Osteoblast (primary cell): ENCODE measurements at regions not wholly inside any gene's neighbourhood (a gene's known extent, or its start where the extent isn't known, plus 50 kb on each side); places are given as distances from the start of the nearest gene placed in this dataset.
"Not testable (repeated sequence)": the region's sequence is repeated elsewhere in the genome, so short reads cannot be mapped to it uniquely, and the experiment has no call there.

Experiments
- DNase-seq: peaks from one replicate; pipeline ENCODE4 v3.0.0; 2011; ENCODE audit warnings: low spot score, mixed read lengths; ENCODE audit not compliant: insufficient read length; ENCODE audit errors: missing footprints
- H2AFZ ChIP-seq: 2 replicates; pipeline ENCODE4 v1.6.0; 2011; ENCODE audit warnings: mild to moderate bottlenecking, low read length
- H3K27ac ChIP-seq: 2 replicates; pipeline ENCODE4 v1.5.1; 2011; ENCODE audit warnings: mild to moderate bottlenecking, low read depth, low read length, moderate library complexity
- H3K27me3 ChIP-seq: 2 replicates; pipeline ENCODE4 v1.6.0; 2012; ENCODE audit warnings: mild to moderate bottlenecking, control low read depth, inconsistent platforms, low read length, moderate library complexity; ENCODE audit not compliant: insufficient read depth
- H3K36me3 ChIP-seq: 2 replicates; pipeline ENCODE4 v1.5.1; 2011; ENCODE audit warnings: mild to moderate bottlenecking, low read length, control low read depth, moderate library complexity; ENCODE audit not compliant: insufficient read depth
- H3K4me1 ChIP-seq: 2 replicates; pipeline ENCODE4 v1.5.1; 2011; ENCODE audit warnings: mild to moderate bottlenecking, low read length, control low read depth, moderate library complexity; ENCODE audit not compliant: insufficient read depth
- H3K4me2 ChIP-seq: 2 replicates; pipeline ENCODE4 v1.6.0; 2011; ENCODE audit warnings: mild to moderate bottlenecking, low read length; ENCODE audit not compliant: insufficient read depth
- H3K4me3 ChIP-seq: fragments of 200-600 bp; sonication (generic); 3 replicates; pipeline ENCODE4 v1.5.1; 2012; ENCODE audit warnings: mild to moderate bottlenecking, low read length, inconsistent platforms; ENCODE audit not compliant: insufficient read depth
- H3K79me2 ChIP-seq: 2 replicates; pipeline ENCODE4 v1.6.0; 2012; ENCODE audit warnings: mild to moderate bottlenecking, low read length, control low read depth, inconsistent platforms; ENCODE audit not compliant: insufficient read depth
- H3K9me3 ChIP-seq: 2 replicates; pipeline ENCODE4 v1.5.1; 2011; ENCODE audit warnings: low read depth, low read length, control low read depth
- H4K20me1 ChIP-seq: 2 replicates; pipeline ENCODE4 v1.6.0; 2012; ENCODE audit warnings: mild to moderate bottlenecking, low read length, control low read depth; ENCODE audit not compliant: insufficient read depth
- CTCF ChIP-seq: IDR thresholded peaks from 2 replicates; pipeline ENCODE4 v1.5.1; 2011; ENCODE audit warnings: mild to moderate bottlenecking, low read depth, low read length, moderate library complexity; ENCODE audit errors: extremely low read depth

- no peaks in the 10 kb centered on the region for H3K9me3 ChIP-seq
- H3K36me3 ChIP-seq = no peaks in the 10 kb centered on the region
- H3K4me3 ChIP-seq = no peak overlapping the region
- H2AFZ ChIP-seq = no peak overlapping the region
- H3K4me1 ChIP-seq = no peaks in the 10 kb centered on the region
- no peak overlapping the region for H3K27ac ChIP-seq
- H3K79me2 ChIP-seq = no peaks in the 10 kb centered on the region
- no peaks in the 10 kb centered on the region for H4K20me1 ChIP-seq
- no peak for DNase-seq
- no peak for TF ChIP-seq CTCF
- H3K4me2 ChIP-seq = no peak overlapping the region
- H3K27me3 ChIP-seq = no peaks in the 10 kb centered on the region
Observed at GRCh38 chr6:112526594-112526993, 179.5 kb downstream of the RFPL4B start.

GRCh38 chr6:112528306-112528705, 181.2 kb downstream of the RFPL4B start:
- not testable (repeated sequence) for H3K4me3 ChIP-seq, H3K9me3 ChIP-seq, H3K36me3 ChIP-seq, H3K4me2 ChIP-seq, DNase-seq, H3K4me1 ChIP-seq, H4K20me1 ChIP-seq, H3K79me2 ChIP-seq, H3K27ac ChIP-seq, H3K27me3 ChIP-seq, H2AFZ ChIP-seq

DNA sequence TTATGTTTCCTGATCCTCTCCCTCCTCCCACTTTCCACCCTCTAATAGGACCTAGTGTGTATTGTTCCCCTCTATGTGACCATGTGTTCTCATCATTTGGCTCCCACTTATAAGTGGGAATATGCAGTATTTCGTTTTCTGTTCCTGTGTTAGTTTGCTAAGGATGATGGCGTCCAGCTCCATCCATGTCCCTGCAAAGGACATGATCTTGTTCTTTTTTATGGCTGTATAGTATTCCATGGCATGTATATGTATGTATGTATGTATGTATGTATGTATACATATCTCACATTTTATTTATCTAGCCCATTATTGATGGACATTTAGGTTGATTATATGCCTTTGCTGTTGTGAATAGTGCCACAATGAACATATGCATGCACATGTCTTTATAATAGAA, 188.7 kb downstream of the RFPL4B start:
- no peak overlapping the region for H3K4me2 ChIP-seq
- no peak for DNase-seq
- H3K9me3 ChIP-seq = no peaks in the 10 kb centered on the region
- no peak for TF ChIP-seq CTCF
- no peaks in the 10 kb centered on the region for H3K4me1 ChIP-seq
- no peak overlapping the region for H3K27ac ChIP-seq
- H4K20me1 ChIP-seq = no peaks in the 10 kb centered on the region
- no peaks in the 10 kb centered on the region for H3K36me3 ChIP-seq
- no peaks in the 10 kb centered on the region for H3K79me2 ChIP-seq
- no peak overlapping the region for H2AFZ ChIP-seq
- H3K4me3 ChIP-seq = no peak overlapping the region
- no peaks in the 10 kb centered on the region for H3K27me3 ChIP-seq

- Histone ChIP-seq H3K27me3 (no peaks in the 10 kb centered on the region), H3K27ac (no peak overlapping the region), H3K4me2 (no peak overlapping the region), H3K79me2 (no peaks in the 10 kb centered on the region), H4K20me1 (no peaks in the 10 kb centered on the region), H3K4me1 (no peaks in the 10 kb centered on the region), H3K36me3 (no peaks in the 10 kb centered on the region), H3K4me3 (no peak overlapping the region), H2AFZ (no peak overlapping the region), H3K9me3 (no peaks in the 10 kb centered on the region)
- DNase-seq = no peak
- TF ChIP-seq CTCF = no peak
Observed at GRCh38 chr6:112539355-112539754, 192.2 kb downstream of the RFPL4B start.

GRCh38 chr6:112541847-112542246, 194.7 kb downstream of the RFPL4B start:
- not testable (repeated sequence) for DNase-seq, H3K4me1 ChIP-seq, H3K27me3 ChIP-seq, H3K79me2 ChIP-seq, H3K9me3 ChIP-seq, H3K36me3 ChIP-seq, H2AFZ ChIP-seq, H3K4me3 ChIP-seq, H3K4me2 ChIP-seq, H3K27ac ChIP-seq, H4K20me1 ChIP-seq

DNA sequence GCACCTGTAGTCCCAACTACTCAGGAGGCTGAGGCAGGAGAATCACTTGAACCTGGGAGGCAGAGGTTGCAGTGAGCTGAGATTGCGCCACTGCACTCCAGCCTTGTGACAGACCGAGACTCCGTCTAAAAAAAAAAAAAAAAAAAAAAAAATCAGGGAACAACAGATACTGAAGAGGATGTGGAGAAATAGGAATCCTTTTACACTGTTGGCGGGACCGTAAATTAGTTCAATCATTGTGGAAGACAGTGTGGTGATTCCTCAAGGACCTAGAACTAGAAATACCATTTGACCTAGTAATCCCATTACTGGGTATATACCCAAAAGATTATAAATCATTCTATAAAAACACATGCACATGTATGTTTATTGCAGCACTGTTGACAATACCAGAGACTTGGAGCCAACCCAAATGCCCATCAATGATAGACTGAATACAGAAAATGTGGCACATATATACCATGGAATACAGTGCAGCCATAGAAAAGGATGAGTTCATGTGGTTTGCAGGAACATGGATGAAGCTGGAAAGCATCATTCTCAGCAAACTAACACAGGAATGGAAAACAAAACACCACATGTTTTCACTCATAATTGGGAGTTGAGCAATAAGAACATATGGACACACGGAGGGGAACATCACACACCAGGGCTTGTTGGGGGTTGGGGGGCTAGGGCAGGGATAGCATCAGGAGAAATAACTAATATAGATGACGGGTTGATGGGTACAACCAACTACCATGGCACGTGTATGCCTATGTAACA, 200.4 kb downstream of the RFPL4B start:
- H3K4me1 ChIP-seq, DNase-seq, H3K79me2 ChIP-seq, H2AFZ ChIP-seq, H3K4me2 ChIP-seq, H3K36me3 ChIP-seq, H4K20me1 ChIP-seq, H3K9me3 ChIP-seq, H3K27me3 ChIP-seq, H3K4me3 ChIP-seq, H3K27ac ChIP-seq: not testable (repeated sequence)
